MM.1S (cell line): ENCODE measurements at regions not wholly inside any gene's neighbourhood (a gene's known extent, or its start where the extent isn't known, plus 50 kb on each side); places are given as distances from the start of the nearest gene placed in this dataset.

ENCODE experiments used
- DNase-seq: peaks from one replicate; pipeline ENCODE4 v3.0.0-alpha.2; 2015
- H2AFZ ChIP-seq: fragments of 300-600 bp; sonication (generic); 2 replicates; pipeline ENCODE4 v1.6.0; 2016; ENCODE audit warnings: antibody characterized with exemption, low read length
- H3F3A ChIP-seq: fragments of 300-600 bp; sonication (generic); 2 replicates; pipeline ENCODE4 v1.6.1; 2016; ENCODE audit warnings: mild to moderate bottlenecking, antibody characterized with exemption, low read length, moderate library complexity, mixed read lengths; ENCODE audit not compliant: insufficient read depth
- H3K27ac ChIP-seq: fragments of 300-600 bp; sonication (generic); 2 replicates; pipeline ENCODE4 v1.5.1; 2016; ENCODE audit warnings: mild to moderate bottlenecking, low read length
- H3K27me3 ChIP-seq: fragments of 300-600 bp; sonication (generic); replicated peaks from 2 replicates; pipeline ENCODE4 v1.6.0; 2016; ENCODE audit warnings: low read length; ENCODE audit not compliant: insufficient read depth
- H3K36me3 ChIP-seq: fragments of 300-600 bp; sonication (generic); replicated peaks from 2 replicates; pipeline ENCODE4 v1.6.1; 2016; ENCODE audit warnings: mild to moderate bottlenecking, low read length, mixed read lengths; ENCODE audit not compliant: insufficient read depth
- H3K4me1 ChIP-seq: fragments of 300-600 bp; sonication (generic); 2 replicates; pipeline ENCODE4 v1.6.1; 2016; ENCODE audit warnings: low read length, mixed read lengths
- H3K4me2 ChIP-seq: fragments of 300-600 bp; sonication (generic); 2 replicates; pipeline ENCODE4 v1.6.0; 2016; ENCODE audit warnings: low read depth, low read length
- H3K4me3 ChIP-seq: fragments of 300-600 bp; sonication (generic); 2 replicates; pipeline ENCODE4 v1.5.1; 2016; ENCODE audit warnings: low read length, mixed read lengths
- H3K79me2 ChIP-seq: fragments of 300-600 bp; sonication (generic); 2 replicates; pipeline ENCODE4 v1.6.1; 2016; ENCODE audit warnings: mixed run types, low read length, mixed read lengths
- H3K9ac ChIP-seq: fragments of 300-600 bp; sonication (generic); 2 replicates; pipeline ENCODE4 v1.6.1; 2016; ENCODE audit warnings: low read length, mixed read lengths
- H3K9me2 ChIP-seq: fragments of 300-600 bp; sonication (generic); replicated peaks from 2 replicates; pipeline ENCODE4 v1.6.1; 2016; ENCODE audit warnings: mild to moderate bottlenecking, low read length, mixed read lengths; ENCODE audit not compliant: insufficient read depth
- H3K9me3 ChIP-seq: fragments of 300-600 bp; sonication (generic); replicated peaks from 2 replicates; pipeline ENCODE4 v1.6.1; 2016; ENCODE audit warnings: mild to moderate bottlenecking, low read length, mixed read lengths; ENCODE audit not compliant: insufficient read depth
- H4K20me1 ChIP-seq: fragments of 300-600 bp; sonication (generic); 2 replicates; pipeline ENCODE4 v1.6.1; 2016; ENCODE audit warnings: mild to moderate bottlenecking, low read length, moderate library complexity, mixed read lengths; ENCODE audit not compliant: insufficient read depth
- CTCF ChIP-seq: fragments of 300-600 bp; sonication (generic); IDR thresholded peaks from 2 replicates; pipeline ENCODE4 v1.5.1; 2016; ENCODE audit warnings: antibody characterized with exemption, low read length, mixed read lengths
- EZH2 ChIP-seq: fragments of 300-600 bp; sonication (generic); optimal IDR thresholded peaks from 2 replicates; pipeline ENCODE3; 2017; ENCODE audit warnings: low read depth, mild to moderate bottlenecking, antibody characterized with exemption, low read length, mixed read lengths
- EZH2phosphoT487 ChIP-seq: fragments of 300-600 bp; sonication (generic); IDR thresholded peaks from 2 replicates; pipeline ENCODE4 v1.6.1; 2018; ENCODE audit warnings: antibody characterized with exemption, low read length

GRCh38 chr18:30094556-30094955, 948.0 kb downstream of the DSC3 start:
- Histone ChIP-seq H3K27ac (no peak overlapping the region), H2AFZ (no peak overlapping the region)

GRCh38 chr18:30093376-30093775, 949.2 kb downstream of the DSC3 start:
- DNase-seq = no peak
- H3K79me2 ChIP-seq = no peaks in the 10 kb centered on the region
- no peaks in the 10 kb centered on the region for H3K9me3 ChIP-seq
- no peak overlapping the region for H3K27ac ChIP-seq
- no peaks in the 10 kb centered on the region for H3K36me3 ChIP-seq
- no peaks in the 10 kb centered on the region for H4K20me1 ChIP-seq
- no peaks in the 10 kb centered on the region for H3K27me3 ChIP-seq
- H3K4me1 ChIP-seq = no peaks in the 10 kb centered on the region
- H3K4me2 ChIP-seq = no peak overlapping the region
- TF ChIP-seq CTCF = no peak
- no peak for TF ChIP-seq EZH2
- TF ChIP-seq EZH2phosphoT487 = no peak
- H2AFZ ChIP-seq = no peak overlapping the region
- no peaks in the 10 kb centered on the region for H3F3A ChIP-seq
- no peak overlapping the region for H3K4me3 ChIP-seq
- H3K9ac ChIP-seq = no peak overlapping the region
- no peaks in the 10 kb centered on the region for H3K9me2 ChIP-seq

More at GRCh38 chr18:30094556-30094955, 948.0 kb downstream of the DSC3 start:
- Histone ChIP-seq H3K9ac (no peak overlapping the region), H3K9me2 (no peaks in the 10 kb centered on the region), H3K36me3 (no peaks in the 10 kb centered on the region), H3F3A (no peaks in the 10 kb centered on the region), H3K4me1 (no peaks in the 10 kb centered on the region), H3K4me3 (no peak overlapping the region), H3K4me2 (no peak overlapping the region), H3K79me2 (no peaks in the 10 kb centered on the region), H3K27me3 (no peaks in the 10 kb centered on the region), H4K20me1 (no peaks in the 10 kb centered on the region), H3K9me3 (no peaks in the 10 kb centered on the region)
- TF ChIP-seq CTCF = no peak
- TF ChIP-seq EZH2 = no peak
- TF ChIP-seq EZH2phosphoT487 = no peak
- DNase-seq = no peak

- H3K27me3 ChIP-seq = no peaks in the 10 kb centered on the region
- H3K36me3 ChIP-seq = no peaks in the 10 kb centered on the region
- no peak for DNase-seq
- H3K4me1 ChIP-seq = no peaks in the 10 kb centered on the region
- no peak for TF ChIP-seq CTCF
- H3F3A ChIP-seq = 0 out of 2 replicates have a peak, but pooled peaks cover 4% of the 10 kb centered on the region
- no peak overlapping the region for H3K9ac ChIP-seq
- no peak overlapping the region for H3K4me2 ChIP-seq
- no peak overlapping the region for H3K27ac ChIP-seq
- H3K9me2 ChIP-seq = no peaks in the 10 kb centered on the region
- no peaks in the 10 kb centered on the region for H4K20me1 ChIP-seq
- no peak overlapping the region for H2AFZ ChIP-seq
- no peak overlapping the region for H3K4me3 ChIP-seq
- no peaks in the 10 kb centered on the region for H3K9me3 ChIP-seq
- no peaks in the 10 kb centered on the region for H3K79me2 ChIP-seq
Observed at GRCh38 chr18:30088238-30089015, 954.1 kb downstream of the DSC3 start.
